WTC11 (cell line): ENCODE measurements at regions not wholly inside any gene's neighbourhood (a gene's known extent, or its start where the extent isn't known, plus 50 kb on each side); places are given as distances from the start of the nearest gene placed in this dataset.

Experiments
- AFF4 ChIP-seq: sonication (generic); formaldehyde crosslinking; IDR thresholded peaks from 2 replicates; pipeline ENCODE4 v1.8.1; 2023; ENCODE audit warnings: mild to moderate bottlenecking, missing genetic modification reagents, borderline replicate concordance
- CDX4 ChIP-seq: fragments of 250-450 bp; sonication (Bioruptor Pico); IDR thresholded peaks from 2 replicates; pipeline ENCODE4 v1.9.0; 2021; ENCODE audit warnings: moderate library complexity, mild to moderate bottlenecking, inconsistent platforms, borderline replicate concordance
- CREM ChIP-seq: sonication (generic); formaldehyde crosslinking; IDR thresholded peaks from 2 replicates; pipeline ENCODE4 v1.8.1; 2022; ENCODE audit warnings: mild to moderate bottlenecking, missing genetic modification reagents, moderate library complexity
- ESRRA ChIP-seq: sonication (generic); formaldehyde crosslinking; IDR thresholded peaks from 2 replicates; pipeline ENCODE4 v1.8.1; 2022; ENCODE audit warnings: mild to moderate bottlenecking, missing genetic modification reagents, borderline replicate concordance
- FOXP4 ChIP-seq: sonication (generic); formaldehyde crosslinking; IDR thresholded peaks from 2 replicates; pipeline ENCODE4 v1.8.0; 2022; ENCODE audit warnings: mild to moderate bottlenecking, missing genetic modification reagents
- PRDM15 ChIP-seq: sonication (generic); formaldehyde crosslinking; IDR thresholded peaks from 2 replicates; pipeline ENCODE4 v1.8.0; 2022; ENCODE audit warnings: missing genetic modification reagents
- SOX15 ChIP-seq: fragments of 250-450 bp; sonication (Bioruptor Pico); IDR thresholded peaks from 2 replicates; pipeline ENCODE4 v1.9.0; 2021; ENCODE audit warnings: mild to moderate bottlenecking
- TEAD1 ChIP-seq: sonication (generic); formaldehyde crosslinking; IDR thresholded peaks from 2 replicates; pipeline ENCODE4 v1.8.0; 2022; ENCODE audit warnings: mild to moderate bottlenecking, missing genetic modification reagents
- USF1 ChIP-seq: sonication (generic); formaldehyde crosslinking; IDR thresholded peaks from 2 replicates; pipeline ENCODE4 v1.8.0; 2022; ENCODE audit warnings: mild to moderate bottlenecking, missing genetic modification reagents
- USF2 ChIP-seq: sonication (generic); formaldehyde crosslinking; IDR thresholded peaks from 2 replicates; pipeline ENCODE4 v1.8.1; 2023; ENCODE audit warnings: mild to moderate bottlenecking, missing genetic modification reagents, moderate library complexity
- ZNF219 ChIP-seq: sonication (generic); formaldehyde crosslinking; IDR thresholded peaks from 2 replicates; pipeline ENCODE4 v1.8.0; 2023; ENCODE audit warnings: missing genetic modification reagents, mild to moderate bottlenecking, borderline replicate concordance
- ZNF263 ChIP-seq: sonication (generic); formaldehyde crosslinking; IDR thresholded peaks from 2 replicates; pipeline ENCODE4 v1.8.1; 2022; ENCODE audit warnings: low read depth, mild to moderate bottlenecking, moderate library complexity, missing genetic modification reagents
- ZNF281 ChIP-seq: sonication (generic); formaldehyde crosslinking; IDR thresholded peaks from 2 replicates; pipeline ENCODE4 v1.8.0; 2023; ENCODE audit warnings: mild to moderate bottlenecking, missing genetic modification reagents

GRCh38 chr5:136638084-136638483 is 272.7 kb upstream of the TRPC7 start (continued):
- TF ChIP-seq PRDM15 (no peak), AFF4 (CRISPR knock-in tag) (no peak), ESRRA (CRISPR knock-in tag) (no peak), ZNF263 (CRISPR knock-in tag) (no peak), ZNF219 (no peak), CDX4 (no peak), ZNF281 (CRISPR knock-in tag) (no peak), USF1 (CRISPR knock-in tag) (no peak), FOXP4 (CRISPR knock-in tag) (no peak), TEAD1 (CRISPR knock-in tag) (no peak), CREM (no peak), SOX15 (CRISPR knock-in tag) (no peak), USF2 (CRISPR knock-in tag) (no peak)
